Epithelial cell of esophagus (primary cell): ENCODE measurements at regions not wholly inside any gene's neighbourhood (a gene's known extent, or its start where the extent isn't known, plus 50 kb on each side); places are given as distances from the start of the nearest gene placed in this dataset.

ENCODE experiments used
- DNase-seq: peaks from one replicate; pipeline ENCODE4 v3.0.0; 2010; ENCODE audit warnings: low read depth
- H3K4me3 ChIP-seq: 2 replicates; pipeline ENCODE4 v1.5.1; 2011; ENCODE audit warnings: mild to moderate bottlenecking, low read length, control low read depth
- TF ChIP-seq, protein P1 (sequence below): IDR thresholded peaks from 2 replicates; pipeline ENCODE4 v1.5.1; 2011; ENCODE audit warnings: low read depth, mild to moderate bottlenecking, low read length, control low read depth, inconsistent platforms; ENCODE audit not compliant: insufficient read depth; ENCODE audit errors: missing control alignments

DNA sequence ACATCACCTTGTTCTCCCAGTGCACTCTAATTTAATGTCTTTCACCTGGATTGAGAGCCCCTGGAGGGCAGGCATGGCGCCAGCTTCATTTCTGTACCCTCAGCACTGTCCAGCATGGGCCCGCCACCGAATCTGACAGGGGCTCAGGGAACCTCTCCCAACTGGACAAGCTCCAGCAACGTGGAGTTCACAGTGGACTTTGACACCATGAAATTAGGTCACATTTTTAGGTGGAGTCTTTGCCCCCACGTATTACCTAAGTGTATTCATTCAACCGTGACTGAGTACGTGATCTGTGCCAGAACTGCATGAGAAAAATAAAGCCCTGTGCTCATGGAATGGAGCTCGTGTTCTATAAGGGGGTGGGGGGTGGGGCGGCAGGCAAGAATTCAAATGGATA, 94.1 kb upstream of the ATP2B2 start:
- TF ChIP-seq, protein P1, sequence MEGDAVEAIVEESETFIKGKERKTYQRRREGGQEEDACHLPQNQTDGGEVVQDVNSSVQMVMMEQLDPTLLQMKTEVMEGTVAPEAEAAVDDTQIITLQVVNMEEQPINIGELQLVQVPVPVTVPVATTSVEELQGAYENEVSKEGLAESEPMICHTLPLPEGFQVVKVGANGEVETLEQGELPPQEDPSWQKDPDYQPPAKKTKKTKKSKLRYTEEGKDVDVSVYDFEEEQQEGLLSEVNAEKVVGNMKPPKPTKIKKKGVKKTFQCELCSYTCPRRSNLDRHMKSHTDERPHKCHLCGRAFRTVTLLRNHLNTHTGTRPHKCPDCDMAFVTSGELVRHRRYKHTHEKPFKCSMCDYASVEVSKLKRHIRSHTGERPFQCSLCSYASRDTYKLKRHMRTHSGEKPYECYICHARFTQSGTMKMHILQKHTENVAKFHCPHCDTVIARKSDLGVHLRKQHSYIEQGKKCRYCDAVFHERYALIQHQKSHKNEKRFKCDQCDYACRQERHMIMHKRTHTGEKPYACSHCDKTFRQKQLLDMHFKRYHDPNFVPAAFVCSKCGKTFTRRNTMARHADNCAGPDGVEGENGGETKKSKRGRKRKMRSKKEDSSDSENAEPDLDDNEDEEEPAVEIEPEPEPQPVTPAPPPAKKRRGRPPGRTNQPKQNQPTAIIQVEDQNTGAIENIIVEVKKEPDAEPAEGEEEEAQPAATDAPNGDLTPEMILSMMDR = no peak
- no peak overlapping the region for H3K4me3 ChIP-seq
- DNase-seq = no peak

GRCh38 chr3:10600296-10600714, 94.9 kb upstream of the ATP2B2 start:
- H3K4me3 ChIP-seq = no peak overlapping the region
- no peak for DNase-seq
- TF ChIP-seq, protein P1 = no peak

DNA sequence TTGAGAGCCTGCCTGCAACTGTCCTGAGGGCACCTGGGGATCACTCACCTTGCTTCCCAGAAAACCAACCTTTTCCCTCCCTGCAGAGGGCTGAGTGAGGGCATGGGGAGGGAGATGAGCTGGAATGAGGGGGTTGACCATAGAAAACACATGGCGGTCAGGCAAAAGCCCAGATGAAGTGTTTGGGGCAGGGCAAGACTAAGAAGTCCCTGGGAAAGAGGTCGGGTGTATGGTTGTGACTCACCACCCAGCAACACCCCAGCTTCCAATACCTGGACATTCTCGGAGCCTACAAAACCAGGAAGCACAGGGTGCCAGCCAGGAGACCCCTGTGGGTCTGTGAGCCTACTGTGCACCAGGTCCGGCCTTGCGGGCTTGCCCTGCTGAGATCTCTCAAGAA, 95.3 kb upstream of the ATP2B2 start:
- H3K4me3 ChIP-seq = no peak overlapping the region
- TF ChIP-seq, protein P1 = no peak
- no peak for DNase-seq

- TF ChIP-seq, protein P1 = no peak
- no peak for DNase-seq
- H3K4me3 ChIP-seq = no peak overlapping the region
Observed at GRCh38 chr3:10601151-10601856, 95.9 kb upstream of the ATP2B2 start.

DNA sequence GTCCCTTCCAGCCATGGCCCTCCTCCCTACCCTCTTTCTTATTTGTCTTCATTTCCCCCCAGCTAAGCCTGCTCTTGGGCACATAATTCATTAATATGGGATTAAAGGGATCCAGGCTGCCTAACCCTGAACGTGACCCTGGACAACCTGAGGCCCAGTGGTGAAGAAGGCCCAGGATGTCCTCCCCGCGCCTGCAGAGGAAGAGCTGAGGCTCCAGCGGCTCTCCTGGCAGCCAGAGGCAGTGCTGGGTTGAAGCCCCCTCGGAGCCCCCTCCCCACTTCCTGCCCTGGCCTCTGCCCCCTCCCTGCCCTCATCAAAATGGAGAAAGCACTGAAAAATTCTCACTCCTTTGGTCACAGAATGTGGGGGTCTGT, 96.5 kb upstream of the ATP2B2 start:
- no peak for DNase-seq

DNA sequence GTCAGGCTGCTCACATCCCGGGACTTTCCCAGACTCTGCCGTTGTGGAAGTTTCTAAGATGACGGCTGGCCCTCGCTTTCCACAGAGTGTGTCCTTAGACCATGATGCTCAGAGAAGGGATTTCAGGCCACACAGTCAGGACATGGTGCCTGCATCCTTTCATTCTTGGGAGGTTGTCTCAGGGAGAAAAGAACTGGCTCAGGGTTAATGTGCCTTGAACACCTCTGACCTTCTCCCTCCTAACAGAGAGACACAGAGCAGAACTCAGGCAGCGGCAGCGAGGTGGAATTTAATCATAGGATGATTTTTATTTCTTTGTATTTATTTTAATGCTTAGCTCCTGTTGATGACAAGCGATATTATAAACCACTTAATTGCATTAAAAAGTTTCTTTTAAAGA, 96.9 kb upstream of the ATP2B2 start:
- no peak overlapping the region for H3K4me3 ChIP-seq
- TF ChIP-seq, protein P1 = no peak
- DNase-seq = no peak

More for the DNA sequence above, 96.5 kb upstream of the ATP2B2 start:
- H3K4me3 ChIP-seq = no peak overlapping the region
- TF ChIP-seq, protein P1 = no peak
